ENCODE measurements at regions not wholly inside any gene's neighbourhood (a gene's known extent, or its start where the extent isn't known, plus 50 kb on each side); places are given as distances from the start of the nearest gene placed in this dataset.

GRCh38 chr3:166080096-166080495 is 242.9 kb upstream of the BCHE start:
- TF ChIP-seq NFRKB (IDR thresholded peaks at IDR 0.05) (no peak), ARNT (IDR thresholded peaks at IDR 0.05) (no peak), ZNF384 (IDR thresholded peaks at IDR 0.05) (no peak), ELF4 (IDR thresholded peaks at IDR 0.05) (no peak), SP1 (IDR thresholded peaks at IDR 0.05) (no peak), FOXM1 (IDR thresholded peaks at IDR 0.05; ENCODE audit: borderline replicate concordance) (no peak), FOXA1 (IDR thresholded peaks at IDR 0.05) (no peak), BHLHE40 (IDR thresholded peaks at IDR 0.05; ENCODE audit: borderline replicate concordance) (no peak), HDGF (IDR thresholded peaks at IDR 0.05; ENCODE audit: borderline replicate concordance) (no peak)
